HepG2 (cell line): ENCODE measurements at regions not wholly inside any gene's neighbourhood (a gene's known extent, or its start where the extent isn't known, plus 50 kb on each side); places are given as distances from the start of the nearest gene placed in this dataset.

Source experiments
- ARNT2 ChIP-seq: sonication (generic); formaldehyde crosslinking; IDR thresholded peaks from 2 replicates; pipeline ENCODE4 v1.8.0; 2022; ENCODE audit warnings: mild to moderate bottlenecking, low read depth, missing genetic modification reagents, moderate library complexity
- BRF2 ChIP-seq: sonication (generic); formaldehyde crosslinking; IDR thresholded peaks from 2 replicates; pipeline ENCODE4 v1.8.1; 2022; ENCODE audit warnings: mild to moderate bottlenecking, missing genetic modification reagents
- E2F5 ChIP-seq: sonication (generic); formaldehyde crosslinking; conservative IDR thresholded peaks from 2 replicates; pipeline ENCODE4 v1.4.0; 2020; ENCODE audit warnings: missing genetic modification reagents
- FLYWCH1 ChIP-seq: sonication (generic); formaldehyde crosslinking; IDR thresholded peaks from 2 replicates; pipeline ENCODE4 v1.8.1; 2023; ENCODE audit warnings: mild to moderate bottlenecking, missing genetic modification reagents
- HOXA7 ChIP-seq: sonication (generic); formaldehyde crosslinking; IDR thresholded peaks from 2 replicates; pipeline ENCODE4 v1.8.1; 2022; ENCODE audit warnings: mild to moderate bottlenecking, missing genetic modification reagents, moderate library complexity
- NCOA5 ChIP-seq: sonication (generic); formaldehyde crosslinking; IDR thresholded peaks from 2 replicates; pipeline ENCODE4 v1.4.0; 2020; ENCODE audit warnings: missing genetic modification reagents
- PCBP1 ChIP-seq: fragments of 200-400 bp; formaldehyde crosslinking; IDR thresholded peaks from 2 replicates; pipeline ENCODE4 v1.6.1; 2017; ENCODE audit warnings: mild to moderate bottlenecking, low read depth, low read length, borderline replicate concordance
- POGK ChIP-seq: sonication (generic); formaldehyde crosslinking; conservative IDR thresholded peaks from 2 replicates; pipeline ENCODE4 v1.8.0; 2022; ENCODE audit warnings: mild to moderate bottlenecking, moderate library complexity, missing genetic modification reagents
- POLR2AphosphoS5 ChIP-seq: IDR thresholded peaks from 2 replicates; pipeline ENCODE4 v1.6.1; 2012; ENCODE audit warnings: low read depth, low read length
- TEAD3 ChIP-seq: optimal IDR thresholded peaks from 2 replicates; pipeline ENCODE3; 2016; ENCODE audit warnings: borderline replicate concordance
- TEF ChIP-seq: sonication (generic); formaldehyde crosslinking; IDR thresholded peaks from 2 replicates; pipeline ENCODE4 v1.5.0; 2020; ENCODE audit warnings: missing genetic modification reagents
- ZBTB8A ChIP-seq: sonication (generic); formaldehyde crosslinking; IDR thresholded peaks from 2 replicates; pipeline ENCODE4 v1.4.0; 2020; ENCODE audit warnings: mild to moderate bottlenecking, low read depth, missing genetic modification reagents, borderline replicate concordance
- ZFP90 ChIP-seq: sonication (generic); formaldehyde crosslinking; IDR thresholded peaks from 2 replicates; pipeline ENCODE4 v1.8.0; 2022; ENCODE audit warnings: missing genetic modification reagents, mild to moderate bottlenecking, inconsistent platforms, borderline replicate concordance
- ZMYM4 ChIP-seq: sonication (generic); formaldehyde crosslinking; IDR thresholded peaks from 2 replicates; pipeline ENCODE4 v1.8.1; 2023; ENCODE audit warnings: mild to moderate bottlenecking, missing genetic modification reagents
- ZNF557 ChIP-seq: sonication (generic); formaldehyde crosslinking; IDR thresholded peaks from 2 replicates; pipeline ENCODE4 v1.4.0; 2020; ENCODE audit warnings: missing genetic modification reagents
- ZNF563 ChIP-seq: sonication (generic); formaldehyde crosslinking; IDR thresholded peaks from 2 replicates; pipeline ENCODE4 v1.8.0; 2022; ENCODE audit warnings: mild to moderate bottlenecking, moderate library complexity, missing genetic modification reagents
- ZNF609 ChIP-seq: sonication (generic); formaldehyde crosslinking; IDR thresholded peaks from 2 replicates; pipeline ENCODE4 v1.4.0; 2020; ENCODE audit warnings: mild to moderate bottlenecking, missing genetic modification reagents, borderline replicate concordance
- ZNF670 ChIP-seq: sonication (generic); formaldehyde crosslinking; IDR thresholded peaks from 2 replicates; pipeline ENCODE4 v1.8.0; 2022; ENCODE audit warnings: mild to moderate bottlenecking, missing genetic modification reagents, borderline replicate concordance
- ZNF768 ChIP-seq: sonication (generic); formaldehyde crosslinking; IDR thresholded peaks from 2 replicates; pipeline ENCODE4 v1.4.0; 2020; ENCODE audit warnings: missing genetic modification reagents
- ZSCAN21 ChIP-seq: sonication (generic); formaldehyde crosslinking; IDR thresholded peaks from 2 replicates; pipeline ENCODE4 v1.8.0; 2022; ENCODE audit warnings: mild to moderate bottlenecking, missing genetic modification reagents, moderate library complexity, borderline replicate concordance

GRCh38 chr12:115433014-115433634 lies 749.1 kb upstream of the TBX3 start (continued):
- no peak for TF ChIP-seq ZNF768
- 0 out of 2 replicates have a peak, but pooled peaks have one; percentile 55 for TF ChIP-seq TEF
- TF ChIP-seq HOXA7 (CRISPR knock-in tag), result no peak
- no peak for TF ChIP-seq ARNT2 (CRISPR knock-in tag)
- TF ChIP-seq NCOA5 (CRISPR knock-in tag), result no peak
- TF ChIP-seq ZNF609 (CRISPR knock-in tag), result peak; percentile 84
- TF ChIP-seq BRF2, result no peak
- TF ChIP-seq FLYWCH1, result no peak
- no peak for TF ChIP-seq ZSCAN21 (CRISPR knock-in tag)
- TF ChIP-seq ZNF563 (CRISPR knock-in tag), result no peak
- TF ChIP-seq ZNF670 (CRISPR knock-in tag), result no peak
- TF ChIP-seq POGK, result no peak
- no peak for TF ChIP-seq POLR2AphosphoS5
- peak; percentile 46 for TF ChIP-seq TEAD3 (CRISPR knock-in tag)
- peak; percentile 61; the same call in 1 of the 2 replicates for TF ChIP-seq ZNF557 (CRISPR knock-in tag)
- TF ChIP-seq ZMYM4 (CRISPR knock-in tag), result peak; percentile 78
- no peak for TF ChIP-seq ZFP90
- no peak for TF ChIP-seq PCBP1
- TF ChIP-seq E2F5 (CRISPR knock-in tag), result no peak
- no peak for TF ChIP-seq ZBTB8A (CRISPR knock-in tag)
